ENCODE measurements at regions not wholly inside any gene's neighbourhood (a gene's known extent, or its start where the extent isn't known, plus 50 kb on each side); places are given as distances from the start of the nearest gene placed in this dataset.

- no peak for DNase-seq (ENCODE audit: low spot score)
- Mint-ChIP-seq H3K27ac (ENCODE audit: unreplicated experiment) (peak overlapping the region; percentile 98), H3K4me1 (ENCODE audit: low read depth) (peaks cover 27% of the 10 kb centered on the region), H3K36me3 (ENCODE audit: low read depth) (peaks cover 1% of the 10 kb centered on the region), H3K9me3 (ENCODE audit: low read depth) (peaks cover 12% of the 10 kb centered on the region), H3K4me3 (ENCODE audit: unreplicated experiment) (peak overlapping the region; percentile 54), H3K27me3 (ENCODE audit: low read depth) (no peaks in the 10 kb centered on the region)
- TF ChIP-seq CTCF (IDR thresholded peaks at IDR 0.05): no peak
Measured at GRCh38 chr7:41834805-41835694, 132.2 kb upstream of the INHBA start.

- Mint-ChIP-seq H3K4me3 (ENCODE audit: unreplicated experiment) (no peak overlapping the region), H3K36me3 (ENCODE audit: low read depth) (peaks cover 1% of the 10 kb centered on the region), H3K27me3 (ENCODE audit: low read depth) (no peaks in the 10 kb centered on the region), H3K4me1 (ENCODE audit: low read depth) (peaks cover 27% of the 10 kb centered on the region), H3K27ac (ENCODE audit: unreplicated experiment) (no peak overlapping the region), H3K9me3 (ENCODE audit: low read depth) (peaks cover 12% of the 10 kb centered on the region)
- DNase-seq (ENCODE audit: low spot score): no peak
- no peak for TF ChIP-seq CTCF (IDR thresholded peaks at IDR 0.05)
Measured at GRCh38 chr7:41832941-41833340, 130.1 kb upstream of the INHBA start.

GRCh38 chr7:41830271-41830670 is 127.4 kb upstream of the INHBA start:
- peaks cover 3% of the 10 kb centered on the region for H3K36me3 Mint-ChIP-seq (ENCODE audit: low read depth)

GRCh38 chr7:41828911-41829310 is 126.0 kb upstream of the INHBA start:
- no peak for DNase-seq (ENCODE audit: low spot score)
- peaks cover 29% of the 10 kb centered on the region for H3K4me1 Mint-ChIP-seq (ENCODE audit: low read depth)

More at GRCh38 chr7:41830271-41830670, 127.4 kb upstream of the INHBA start:
- Mint-ChIP-seq H3K27me3 (ENCODE audit: low read depth) (no peaks in the 10 kb centered on the region), H3K9me3 (ENCODE audit: low read depth) (peaks cover 12% of the 10 kb centered on the region), H3K27ac (ENCODE audit: unreplicated experiment) (no peak overlapping the region), H3K4me1 (ENCODE audit: low read depth) (peaks cover 29% of the 10 kb centered on the region), H3K4me3 (ENCODE audit: unreplicated experiment) (no peak overlapping the region)
- DNase-seq (ENCODE audit: low spot score): no peak
- TF ChIP-seq CTCF (IDR thresholded peaks at IDR 0.05): no peak

GRCh38 chr7:41826641-41827040 is 123.8 kb upstream of the INHBA start:
- Mint-ChIP-seq H3K27me3 (ENCODE audit: low read depth) (no peaks in the 10 kb centered on the region), H3K4me3 (ENCODE audit: unreplicated experiment) (no peak overlapping the region), H3K4me1 (ENCODE audit: low read depth) (peaks cover 45% of the 10 kb centered on the region), H3K27ac (ENCODE audit: unreplicated experiment) (no peak overlapping the region), H3K9me3 (ENCODE audit: low read depth) (peaks cover 3% of the 10 kb centered on the region), H3K36me3 (ENCODE audit: low read depth) (peaks cover 2% of the 10 kb centered on the region)
- TF ChIP-seq CTCF (IDR thresholded peaks at IDR 0.05): no peak
- DNase-seq (ENCODE audit: low spot score): no peak

More at GRCh38 chr7:41828911-41829310, 126.0 kb upstream of the INHBA start:
- TF ChIP-seq CTCF (IDR thresholded peaks at IDR 0.05): no peak
- Mint-ChIP-seq H3K27me3 (ENCODE audit: low read depth) (no peaks in the 10 kb centered on the region), H3K36me3 (ENCODE audit: low read depth) (peaks cover 3% of the 10 kb centered on the region), H3K4me3 (ENCODE audit: unreplicated experiment) (no peak overlapping the region), H3K9me3 (ENCODE audit: low read depth) (peaks cover 12% of the 10 kb centered on the region), H3K27ac (ENCODE audit: unreplicated experiment) (no peak overlapping the region)

All from chondrocyte (in vitro differentiated cells).